ENCODE measurements at regions not wholly inside any gene's neighbourhood (a gene's known extent, or its start where the extent isn't known, plus 50 kb on each side); places are given as distances from the start of the nearest gene placed in this dataset.

GRCh38 chr2:8115456-8115855, 566.4 kb upstream of the ID2 start:
- Mint-ChIP-seq H3K36me3 (ENCODE audit: low read depth) (no peaks in the 10 kb centered on the region), H3K4me1 (ENCODE audit: low read depth) (peaks cover 9% of the 10 kb centered on the region), H3K9me3 (no peaks in the 10 kb centered on the region), H3K27me3 (peaks cover 3% of the 10 kb centered on the region), H3K4me3 (no peak overlapping the region), H3K27ac (no peak overlapping the region)
- no peak for TF ChIP-seq CTCF (IDR thresholded peaks at IDR 0.05)
- ATAC-seq (no peak), DNase-seq (no peak)
- POLR2A ChIA-PET: interaction anchor here (0.6 kb wide), 1 partner anchor 14 kb away, joined by 3 read pairs; no protein-coding TSS in a partner anchor
- intact Hi-C loops (cut with micrococcal nuclease): no loop called here
- CTCF ChIA-PET: interaction anchor here (0.7 kb wide), 1 partner anchor 164 kb away, joined by 3 read pairs; no protein-coding TSS in a partner anchor

GRCh38 chr2:8115966-8116365, 565.9 kb upstream of the ID2 start:
- intact Hi-C loops (cut with micrococcal nuclease): no loop called here
- Mint-ChIP-seq H3K9me3 (no peaks in the 10 kb centered on the region), H3K27me3 (peaks cover 3% of the 10 kb centered on the region), H3K4me3 (no peak overlapping the region), H3K27ac (no peak overlapping the region), H3K4me1 (ENCODE audit: low read depth) (peaks cover 11% of the 10 kb centered on the region), H3K36me3 (ENCODE audit: low read depth) (no peaks in the 10 kb centered on the region)
- DNase-seq: no peak
- ChIA-PET POLR2A (no interaction called here), CTCF (interaction anchor here (0.7 kb wide), 1 partner anchor 164 kb away, joined by 3 read pairs; no protein-coding TSS in a partner anchor)
- ATAC-seq: no peak
- no peak for TF ChIP-seq CTCF (IDR thresholded peaks at IDR 0.05)

- Mint-ChIP-seq H3K4me1 (ENCODE audit: low read depth) (peaks cover 11% of the 10 kb centered on the region), H3K4me3 (no peak overlapping the region), H3K27me3 (peaks cover 3% of the 10 kb centered on the region), H3K27ac (no peak overlapping the region), H3K36me3 (ENCODE audit: low read depth) (no peaks in the 10 kb centered on the region), H3K9me3 (no peaks in the 10 kb centered on the region)
- intact Hi-C loops (cut with micrococcal nuclease): no loop called here
- CTCF ChIA-PET: interaction anchor here (0.5 to 1.1 kb wide), 2 partner anchors 367 to 446 kb away, joined by 3 read pairs; no protein-coding TSS in a partner anchor
- no peak for DNase-seq
- ATAC-seq: no peak
- POLR2A ChIA-PET: no interaction called here
- no peak for TF ChIP-seq CTCF (IDR thresholded peaks at IDR 0.05)
Observed at GRCh38 chr2:8116661-8117060, 565.2 kb upstream of the ID2 start.

GRCh38 chr2:8118940-8119781, 562.7 kb upstream of the ID2 start:
- intact Hi-C loops (cut with micrococcal nuclease): no loop called here
- Mint-ChIP-seq H3K27ac (no peak overlapping the region), H3K36me3 (ENCODE audit: low read depth) (no peaks in the 10 kb centered on the region), H3K9me3 (no peaks in the 10 kb centered on the region), H3K27me3 (no peaks in the 10 kb centered on the region), H3K4me1 (ENCODE audit: low read depth) (peaks cover 11% of the 10 kb centered on the region), H3K4me3 (no peak overlapping the region)
- ATAC-seq (no peak), DNase-seq (no peak)
- TF ChIP-seq CTCF (IDR thresholded peaks at IDR 0.05): no peak
- ChIA-PET CTCF (no interaction called here), POLR2A (no interaction called here)

GRCh38 chr2:8119782-8120505, 561.9 kb upstream of the ID2 start:
- ChIA-PET CTCF (no interaction called here), POLR2A (no interaction called here)
- ATAC-seq (peak; percentile 60), DNase-seq (no peak)
- Mint-ChIP-seq H3K27ac (no peak overlapping the region), H3K36me3 (ENCODE audit: low read depth) (no peaks in the 10 kb centered on the region), H3K27me3 (no peaks in the 10 kb centered on the region), H3K9me3 (no peaks in the 10 kb centered on the region), H3K4me1 (ENCODE audit: low read depth) (peaks cover 11% of the 10 kb centered on the region), H3K4me3 (no peak overlapping the region)
- intact Hi-C loops (cut with micrococcal nuclease): no loop called here
- TF ChIP-seq CTCF (IDR thresholded peaks at IDR 0.05): no peak
